CD8-positive, alpha-beta memory T cell (primary cell): ENCODE measurements at regions not wholly inside any gene's neighbourhood (a gene's known extent, or its start where the extent isn't known, plus 50 kb on each side); places are given as distances from the start of the nearest gene placed in this dataset.
A peak's percentile ranks its signal among the peaks of the same experiment; 100 is the strongest.

Experiments used
- CTCF ChIA-PET: fragments of 350-600 bp; sonication (Branson Sonifier 250); formaldehyde crosslinking; loops from one replicate; lab custom pipeline; 2021; ENCODE audit warnings: antibody characterized with exemption; lab: Charles Lee
- POLR2A ChIA-PET: fragments of 350-600 bp; sonication (Branson Sonifier 250); formaldehyde crosslinking; loops from one replicate; lab custom pipeline; 2021; ENCODE audit warnings: antibody characterized with exemption; lab: Charles Lee
- DNase-seq, 5 donors: peaks; one replicate each; pipeline versions ENCODE4 v3.0.0 to v3.0.0-alpha.2; 2020 to 2022; ENCODE audit warnings: mixed read lengths in 1 of 5
- H3K27ac ChIP-seq: one replicate; pipeline ENCODE4 v1.7.0; 2013; ENCODE audit warnings: low read depth, mild to moderate bottlenecking, low read length, moderate library complexity
- H3K27me3 ChIP-seq: 2 replicates; pipeline ENCODE4 v1.7.0; 2013; ENCODE audit warnings: low read length, mild to moderate bottlenecking; ENCODE audit not compliant: insufficient read depth, poor library complexity, severe bottlenecking
- H3K36me3 ChIP-seq: 2 replicates; pipeline ENCODE4 v1.7.0; 2013; ENCODE audit warnings: mild to moderate bottlenecking, low read length, moderate library complexity; ENCODE audit not compliant: insufficient read depth
- H3K4me1 ChIP-seq: 2 replicates; pipeline ENCODE4 v1.7.0; 2013; ENCODE audit warnings: mild to moderate bottlenecking, low read length, moderate library complexity; ENCODE audit not compliant: insufficient read depth
- H3K4me3 ChIP-seq: 2 replicates; pipeline ENCODE4 v1.7.0; 2013; ENCODE audit warnings: mild to moderate bottlenecking, low read length
- H3K9me3 ChIP-seq: 2 replicates; pipeline ENCODE4 v1.7.0; 2013; ENCODE audit warnings: mild to moderate bottlenecking, low read length
- H3K27ac Mint-ChIP-seq, 8 donors: one replicate each; pipeline ENCODE4 v1.8.0; 2020 to 2021; ENCODE audit warnings: mixed read lengths in 8 of 8, mild to moderate bottlenecking in 6 of 8, inconsistent platforms in 3 of 8, moderate library complexity in 3 of 8
- H3K27me3 Mint-ChIP-seq, 2 donors: one replicate each; pipeline ENCODE4 v1.8.0; 2020 to 2021; ENCODE audit warnings: mixed read lengths in 2 of 2, mild to moderate bottlenecking in 1 of 2, moderate library complexity in 1 of 2
- H3K36me3 Mint-ChIP-seq, 3 donors: one replicate each; pipeline ENCODE4 v1.8.0; 2020 to 2021; ENCODE audit warnings: mixed read lengths in 3 of 3, inconsistent platforms in 1 of 3, mild to moderate bottlenecking in 1 of 3
- H3K4me1 Mint-ChIP-seq, 3 donors: one replicate each; pipeline ENCODE4 v1.8.0; 2020 to 2021; ENCODE audit warnings: mixed read lengths in 3 of 3, inconsistent platforms in 1 of 3, mild to moderate bottlenecking in 1 of 3
- H3K4me3 Mint-ChIP-seq, 7 donors: one replicate each; pipeline ENCODE4 v1.8.0; 2020 to 2021; ENCODE audit warnings: mixed read lengths in 7 of 7, mild to moderate bottlenecking in 6 of 7, moderate library complexity in 4 of 7, inconsistent platforms in 2 of 7
- H3K9me3 Mint-ChIP-seq, 5 donors: one replicate each; pipeline ENCODE4 v1.8.0; 2020 to 2022; ENCODE audit warnings: mixed read lengths in 5 of 5, mild to moderate bottlenecking in 3 of 5, moderate library complexity in 2 of 5, inconsistent platforms in 1 of 5

DNA sequence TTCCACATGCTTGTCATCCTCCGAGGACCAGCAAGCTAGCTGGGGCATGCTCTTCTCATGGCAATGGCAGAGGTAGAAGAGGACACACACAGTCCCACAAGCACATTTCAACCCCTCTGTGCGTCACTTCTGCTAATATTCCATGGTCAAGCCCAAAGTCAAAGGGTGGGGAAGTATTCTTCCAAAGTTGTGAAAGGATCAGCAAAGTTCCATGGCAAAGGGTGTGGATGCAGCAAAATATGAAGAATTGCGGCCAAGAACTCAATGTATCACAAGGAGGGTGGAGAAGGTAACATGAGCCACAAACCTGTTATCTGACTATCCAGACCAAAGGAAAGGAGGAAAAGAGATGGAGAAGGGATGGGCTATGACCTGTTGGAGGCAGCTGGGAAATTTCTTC, 71.2 kb upstream of the SNRK start:
- Histone ChIP-seq H3K4me3 (no peak overlapping the region), H3K36me3 (no peaks in the 10 kb centered on the region), H3K27me3 (no peaks in the 10 kb centered on the region), H3K9me3 (no peaks in the 10 kb centered on the region), H3K27ac (no peak overlapping the region), H3K4me1 (peaks cover 28% of the 10 kb centered on the region)
- ChIA-PET CTCF (interaction anchor here (1.0 to 1.9 kb wide), 3 partner anchors 41 to 163 kb away, joined by 3 to 9 read pairs (median 4); no protein-coding TSS in a partner anchor), POLR2A (no interaction called here)
- peak overlapping the region in 2 of 8 donors; percentile 24 to 31 for H3K27ac Mint-ChIP-seq
- no peaks in the 10 kb centered on the region for H3K27me3 Mint-ChIP-seq
- H3K4me3 Mint-ChIP-seq, result no peak overlapping the region
- no peak for DNase-seq
- H3K36me3 Mint-ChIP-seq, result no peaks in the 10 kb centered on the region
- no peaks in the 10 kb centered on the region for H3K9me3 Mint-ChIP-seq
- peaks cover 20 to 31% (median 28%) of the 10 kb centered on the region in 3 donors for H3K4me1 Mint-ChIP-seq

- peak overlapping the region in 1 of 8 donors; percentile 3 for H3K27ac Mint-ChIP-seq
- H3K36me3 ChIP-seq, result no peaks in the 10 kb centered on the region
- no peak overlapping the region for H3K27ac ChIP-seq
- H3K4me3 ChIP-seq, result no peak overlapping the region
- no peaks in the 10 kb centered on the region for H3K9me3 Mint-ChIP-seq
- H3K4me1 ChIP-seq, result peaks cover 28% of the 10 kb centered on the region
- ChIA-PET POLR2A (no interaction called here), CTCF (interaction anchor here (1.9 kb wide), 1 partner anchor 52 kb away, joined by 9 read pairs; no protein-coding TSS in a partner anchor)
- H3K27me3 ChIP-seq, result no peaks in the 10 kb centered on the region
- no peaks in the 10 kb centered on the region for H3K9me3 ChIP-seq
- H3K4me3 Mint-ChIP-seq, result no peak overlapping the region
- H3K4me1 Mint-ChIP-seq, result peaks cover 20 to 31% (median 28%) of the 10 kb centered on the region in 3 donors
- DNase-seq, result no peak
- no peaks in the 10 kb centered on the region for H3K36me3 Mint-ChIP-seq
- H3K27me3 Mint-ChIP-seq, result no peaks in the 10 kb centered on the region
Measured at GRCh38 chr3:43214616-43215015, 71.7 kb upstream of the SNRK start.

DNA sequence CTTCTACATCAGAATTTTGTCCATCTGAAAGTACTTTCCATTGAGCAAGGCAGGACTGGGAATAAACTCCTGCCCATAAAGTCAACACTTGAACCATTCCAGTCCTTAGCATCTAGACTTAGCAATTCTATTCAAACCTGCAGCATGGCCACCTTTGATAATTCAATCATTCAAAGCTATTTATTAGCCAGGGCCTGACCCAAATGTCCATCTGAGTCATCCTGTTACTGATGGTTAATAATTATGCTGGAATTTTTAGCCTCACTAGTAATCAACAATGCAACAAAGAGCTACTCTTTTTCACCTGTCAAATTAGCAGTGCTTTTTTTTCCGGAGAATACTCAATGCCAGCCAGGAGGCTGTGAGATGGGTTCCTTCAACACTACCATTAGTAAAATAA, 72.7 kb upstream of the SNRK start:
- H3K4me3 Mint-ChIP-seq, result no peak overlapping the region

GRCh38 chr3:43212914-43213611, 73.3 kb upstream of the SNRK start:
- Mint-ChIP-seq H3K27me3 (no peaks in the 10 kb centered on the region), H3K9me3 (no peaks in the 10 kb centered on the region), H3K4me1 (peaks cover 17 to 26% (median 24%) of the 10 kb centered on the region in 3 donors), H3K36me3 (no peaks in the 10 kb centered on the region), H3K4me3 (no peak overlapping the region), H3K27ac (peak overlapping the region in 1 of 8 donors; percentile 5)
- no peak overlapping the region for H3K27ac ChIP-seq
- peaks cover 26% of the 10 kb centered on the region for H3K4me1 ChIP-seq
- H3K27me3 ChIP-seq, result no peaks in the 10 kb centered on the region
- H3K36me3 ChIP-seq, result no peaks in the 10 kb centered on the region
- H3K9me3 ChIP-seq, result no peaks in the 10 kb centered on the region
- POLR2A ChIA-PET, result no interaction called here
- DNase-seq, result no peak
- H3K4me3 ChIP-seq, result no peak overlapping the region
- CTCF ChIA-PET, result interaction anchor here (1.1 to 1.2 kb wide), 2 partner anchors 9 to 51 kb away, joined by 3 read pairs; no protein-coding TSS in a partner anchor

More for the DNA sequence above, 72.7 kb upstream of the SNRK start:
- Histone ChIP-seq H3K4me3 (no peak overlapping the region), H3K4me1 (peaks cover 28% of the 10 kb centered on the region), H3K9me3 (no peaks in the 10 kb centered on the region), H3K36me3 (no peaks in the 10 kb centered on the region), H3K27ac (no peak overlapping the region), H3K27me3 (no peaks in the 10 kb centered on the region)
- Mint-ChIP-seq H3K36me3 (no peaks in the 10 kb centered on the region), H3K4me1 (peaks cover 17 to 28% (median 27%) of the 10 kb centered on the region in 3 donors), H3K27ac (no peak overlapping the region), H3K9me3 (no peaks in the 10 kb centered on the region), H3K27me3 (no peaks in the 10 kb centered on the region)
- POLR2A ChIA-PET, result no interaction called here
- CTCF ChIA-PET, result interaction anchor here (1.1 to 1.2 kb wide), 2 partner anchors 9 to 51 kb away, joined by 3 read pairs; no protein-coding TSS in a partner anchor
- DNase-seq, result no peak

DNA sequence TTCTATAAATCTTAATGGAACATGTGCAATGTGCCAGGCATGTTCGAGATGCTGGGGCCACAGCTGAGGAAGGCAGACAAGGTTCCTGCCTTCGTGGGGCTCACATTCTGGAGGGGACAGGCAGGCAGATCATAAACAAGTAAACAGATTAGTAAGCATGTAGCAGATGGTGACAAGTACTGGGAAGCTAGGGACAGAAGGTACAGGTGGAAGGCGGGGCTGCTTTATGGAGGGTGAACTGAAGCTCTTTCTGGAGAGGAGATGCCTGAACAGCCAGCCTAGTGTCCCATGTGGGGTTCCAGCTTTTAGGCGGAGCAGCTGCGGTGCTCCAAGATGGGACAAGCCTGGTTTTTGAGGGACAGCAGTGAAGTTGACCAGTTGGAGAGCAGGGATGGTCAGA, 74.7 kb upstream of the SNRK start:
- ChIA-PET CTCF (interaction anchor here (2.1 kb wide), 1 partner anchor 49 kb away, joined by 7 read pairs; no protein-coding TSS in a partner anchor), POLR2A (no interaction called here)
- DNase-seq, result no peak
- H3K9me3 Mint-ChIP-seq, result no peaks in the 10 kb centered on the region
- peaks cover 10 to 12% (median 12%) of the 10 kb centered on the region in 3 donors for H3K4me1 Mint-ChIP-seq
- Histone ChIP-seq H3K27ac (no peak overlapping the region), H3K4me1 (peaks cover 12% of the 10 kb centered on the region), H3K9me3 (no peaks in the 10 kb centered on the region), H3K4me3 (no peak overlapping the region), H3K36me3 (no peaks in the 10 kb centered on the region), H3K27me3 (no peaks in the 10 kb centered on the region)
- H3K4me3 Mint-ChIP-seq, result no peak overlapping the region
- H3K27ac Mint-ChIP-seq, result no peak overlapping the region
- H3K27me3 Mint-ChIP-seq, result no peaks in the 10 kb centered on the region
- no peaks in the 10 kb centered on the region for H3K36me3 Mint-ChIP-seq

GRCh38 chr3:43210049-43211027, 76.0 kb upstream of the SNRK start:
- H3K4me3 Mint-ChIP-seq, result no peak overlapping the region
- Histone ChIP-seq H3K9me3 (no peaks in the 10 kb centered on the region), H3K27me3 (no peaks in the 10 kb centered on the region), H3K27ac (no peak overlapping the region), H3K4me1 (no peaks in the 10 kb centered on the region), H3K4me3 (no peak overlapping the region), H3K36me3 (no peaks in the 10 kb centered on the region)
- H3K9me3 Mint-ChIP-seq, result no peaks in the 10 kb centered on the region
- no peaks in the 10 kb centered on the region for H3K36me3 Mint-ChIP-seq
- POLR2A ChIA-PET, result interaction anchor here (0.6 kb wide), 1 partner anchor 141 kb away, joined by 4 read pairs; no protein-coding TSS in a partner anchor
- no peak for DNase-seq
- peaks cover 0 to 4% of the 10 kb centered on the region in 2 donors for H3K27me3 Mint-ChIP-seq
- H3K27ac Mint-ChIP-seq, result peak overlapping the region in 2 of 8 donors; percentile 21 to 69
- CTCF ChIA-PET, result interaction anchor here (1.2 to 2.1 kb wide), 2 partner anchors 48 kb away, joined by 3 to 7 read pairs; no protein-coding TSS in a partner anchor
- H3K4me1 Mint-ChIP-seq, result peaks cover 0 to 3% (median 0%) of the 10 kb centered on the region in 3 donors

DNA sequence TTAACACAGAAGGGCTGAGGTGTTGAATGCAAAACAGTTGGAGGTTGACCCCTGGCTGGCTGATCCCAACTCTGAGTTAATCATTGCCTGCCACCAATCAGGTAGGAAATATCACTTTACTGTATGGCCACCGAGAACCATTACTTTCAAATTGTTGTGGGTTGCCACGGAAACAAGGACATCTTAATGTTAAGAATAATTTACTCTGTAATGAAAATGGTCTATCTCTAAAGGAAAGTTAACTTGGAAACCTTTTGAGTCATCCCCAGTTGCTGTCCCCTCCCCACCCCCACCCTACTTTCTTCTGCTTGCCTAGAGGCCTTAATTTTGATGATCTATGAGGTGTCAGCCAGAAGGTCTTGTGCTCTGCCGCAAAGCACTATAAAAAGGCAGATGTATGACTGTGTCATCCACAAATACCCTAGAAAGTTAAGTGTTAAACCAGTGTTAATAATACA, 78.7 kb upstream of the SNRK start:
- no peak overlapping the region for H3K27ac ChIP-seq
- Mint-ChIP-seq H3K36me3 (peaks cover 0 to 3% (median 0%) of the 10 kb centered on the region in 3 donors), H3K27me3 (peaks cover 0 to 6% of the 10 kb centered on the region in 2 donors), H3K27ac (no peak overlapping the region), H3K4me3 (no peak overlapping the region), H3K4me1 (no peaks in the 10 kb centered on the region), H3K9me3 (no peaks in the 10 kb centered on the region)
- H3K4me3 ChIP-seq, result no peak overlapping the region
- ChIA-PET POLR2A (no interaction called here), CTCF (no interaction called here)
- no peaks in the 10 kb centered on the region for H3K27me3 ChIP-seq
- H3K36me3 ChIP-seq, result no peaks in the 10 kb centered on the region
- H3K4me1 ChIP-seq, result no peaks in the 10 kb centered on the region
- H3K9me3 ChIP-seq, result no peaks in the 10 kb centered on the region
- no peak for DNase-seq
